GM12875 (cell line): ENCODE measurements at regions not wholly inside any gene's neighbourhood (a gene's known extent, or its start where the extent isn't known, plus 50 kb on each side); places are given as distances from the start of the nearest gene placed in this dataset.

Source experiments
- H3K4me3 ChIP-seq: one replicate; pipeline ENCODE4 v1.5.1; 2011; ENCODE audit warnings: low read depth, low read length, control low read depth
- CTCF ChIP-seq: IDR thresholded peaks from 2 replicates; pipeline ENCODE4 v1.5.1; 2011; ENCODE audit warnings: low read depth, mild to moderate bottlenecking, control low read depth, inconsistent platforms, low read length, moderate library complexity, borderline replicate concordance; ENCODE audit not compliant: insufficient read depth

GRCh38 chr17:64788286-64789060 is 126.4 kb upstream of the SMURF2 start:
- no peak for TF ChIP-seq CTCF
- no peak overlapping the region for H3K4me3 ChIP-seq

- TF ChIP-seq CTCF: no peak
- H3K4me3 ChIP-seq: no peak overlapping the region
Measured at GRCh38 chr17:64787921-64788271, 125.8 kb upstream of the SMURF2 start.

GRCh38 chr17:64787255-64787920 is 125.3 kb upstream of the SMURF2 start:
- TF ChIP-seq CTCF: no peak
- H3K4me3 ChIP-seq: no peak overlapping the region

- no peak overlapping the region for H3K4me3 ChIP-seq
- TF ChIP-seq CTCF: no peak
Measured at GRCh38 chr17:64786337-64786736, 124.2 kb upstream of the SMURF2 start.

- no peak for TF ChIP-seq CTCF
- H3K4me3 ChIP-seq: no peak overlapping the region
Measured at GRCh38 chr17:64785011-64785421, 122.9 kb upstream of the SMURF2 start.

- H3K4me3 ChIP-seq: no peak overlapping the region
- TF ChIP-seq CTCF: no peak
Measured at GRCh38 chr17:64784353-64785010, 122.4 kb upstream of the SMURF2 start.
